ENCODE measurements at regions not wholly inside any gene's neighbourhood (a gene's known extent, or its start where the extent isn't known, plus 50 kb on each side); places are given as distances from the start of the nearest gene placed in this dataset.

DNA sequence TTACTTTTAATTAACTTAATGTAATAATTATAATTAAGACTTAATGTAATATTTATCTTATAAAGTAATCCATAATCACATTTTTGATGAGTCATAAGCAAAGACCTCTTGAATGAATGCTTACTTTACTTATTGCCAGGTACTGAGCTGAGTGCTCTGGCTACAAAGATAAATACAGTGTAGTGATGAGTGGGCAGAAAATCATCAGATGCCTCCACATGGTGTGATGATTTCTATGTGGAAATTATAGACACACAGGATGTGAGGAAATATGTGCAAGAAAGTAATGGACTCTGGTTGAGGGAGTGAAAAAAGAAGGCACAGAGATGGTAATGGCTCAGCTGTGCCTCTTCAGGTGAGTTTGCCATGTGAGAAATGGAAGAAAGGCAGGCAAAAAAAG lies 422.6 kb upstream of the CD180 start:
- no peak for TF ChIP-seq JUN (IDR thresholded peaks at IDR 0.05; ENCODE audit: borderline replicate concordance, insufficient read depth, insufficient read length, low read depth)
- TF ChIP-seq, protein P1, sequence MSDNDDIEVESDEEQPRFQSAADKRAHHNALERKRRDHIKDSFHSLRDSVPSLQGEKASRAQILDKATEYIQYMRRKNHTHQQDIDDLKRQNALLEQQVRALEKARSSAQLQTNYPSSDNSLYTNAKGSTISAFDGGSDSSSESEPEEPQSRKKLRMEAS (IDR thresholded peaks at IDR 0.05; ENCODE audit: insufficient read depth, insufficient read length) = no peak
- no peak for TF ChIP-seq POLR2A (IDR thresholded peaks at IDR 0.05; ENCODE audit: low read depth, low read length)
- no peak for TF ChIP-seq EZH2 (IDR thresholded peaks at IDR 0.05; ENCODE audit: borderline replicate concordance, low read depth, low read length, severe bottlenecking)
- no peak for TF ChIP-seq GATA2 (IDR thresholded peaks at IDR 0.05; ENCODE audit: insufficient read depth, insufficient read length, low read depth, low read length)
- no peak overlapping the region for H3K27ac ChIP-seq (ENCODE audit: insufficient read depth, low read depth, low read length)
- H3K4me1 ChIP-seq (ENCODE audit: control insufficient read depth, extremely low read depth, insufficient read depth, low read length) = no peaks in the 10 kb centered on the region
- ChIA-PET CTCF (no interaction called here), POLR2A (no interaction called here)
- H3K9ac ChIP-seq (replicated peaks; ENCODE audit: extremely low read depth, insufficient read depth, low read length) = no peak overlapping the region
- H4K20me1 ChIP-seq (replicated peaks; ENCODE audit: control insufficient read depth, extremely low read depth, insufficient read depth, low read length) = no peaks in the 10 kb centered on the region
- H3K27me3 ChIP-seq (ENCODE audit: control insufficient read depth in 2 of 2, insufficient read depth in 2 of 2, low read length in 2 of 2) = no peaks in the 10 kb centered on the region
- DNase-seq (ENCODE audit: low read depth, low spot score) = no peak
- H3K9me1 ChIP-seq (replicated peaks; ENCODE audit: control insufficient read depth, extremely low read depth, insufficient read depth, low read length) = no peaks in the 10 kb centered on the region
- intact Hi-C loops (cut with micrococcal nuclease) (no loop called here), dilution Hi-C loops (cut with MboI; ENCODE audit: extremely low pct_ligation_motif_present, low sequenced_read_pairs) (no loop called here)
- BruUV-seq (replicated peaks) = no TSS peak
- no peaks in the 10 kb centered on the region for H3K36me3 ChIP-seq (ENCODE audit: control insufficient read depth in 2 of 2, extremely low read depth in 1 of 2, insufficient read depth in 2 of 2, low read length in 2 of 2)
- no peak overlapping the region for H3K4me3 ChIP-seq (replicated peaks in 1 of 3; ENCODE audit: insufficient read depth in 1 of 3, low read depth in 1 of 3, low read length in 3 of 3)
- H2AFZ ChIP-seq (ENCODE audit: low read depth, low read length) = no peak overlapping the region
- no peak overlapping the region for H3K4me2 ChIP-seq (ENCODE audit: insufficient read depth, low read length)
- H3K79me2 ChIP-seq (ENCODE audit: control insufficient read depth, insufficient read depth, low read length) = no peaks in the 10 kb centered on the region
- FAIRE-seq = no peak
- H3K9me3 ChIP-seq (replicated peaks; ENCODE audit: control insufficient read depth, insufficient read depth, low read length) = no peaks in the 10 kb centered on the region

DNA sequence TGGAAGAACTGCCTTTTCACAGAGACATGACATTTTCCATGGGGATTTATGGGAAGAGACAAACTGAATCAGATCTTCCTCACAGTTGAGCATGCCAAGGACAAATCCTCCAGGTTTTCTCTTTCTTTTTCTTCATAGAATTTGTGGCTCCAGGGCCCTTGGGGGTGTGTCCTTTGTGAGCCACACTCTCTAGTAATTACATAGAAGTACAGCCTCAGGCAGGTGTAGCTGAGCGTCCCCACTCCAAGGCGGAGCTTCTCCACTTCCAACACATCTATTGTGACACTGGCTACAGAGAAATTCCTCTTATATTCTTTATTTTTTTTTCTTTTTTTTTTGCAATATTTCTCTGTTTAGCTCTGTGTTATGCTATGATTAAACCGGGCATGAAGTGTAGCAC lies 420.5 kb upstream of the CD180 start:
- Histone ChIP-seq H3K9ac (replicated peaks; ENCODE audit: extremely low read depth, insufficient read depth, low read length) (no peak overlapping the region), H3K79me2 (ENCODE audit: control insufficient read depth, insufficient read depth, low read length) (no peaks in the 10 kb centered on the region), H3K27me3 (ENCODE audit: control insufficient read depth in 2 of 2, insufficient read depth in 2 of 2, low read length in 2 of 2) (no peaks in the 10 kb centered on the region), H4K20me1 (replicated peaks; ENCODE audit: control insufficient read depth, extremely low read depth, insufficient read depth, low read length) (no peaks in the 10 kb centered on the region), H3K4me3 (replicated peaks in 1 of 3; ENCODE audit: insufficient read depth in 1 of 3, low read depth in 1 of 3, low read length in 3 of 3) (no peak overlapping the region), H3K27ac (ENCODE audit: insufficient read depth, low read depth, low read length) (no peak overlapping the region), H2AFZ (ENCODE audit: low read depth, low read length) (no peak overlapping the region), H3K4me1 (ENCODE audit: control insufficient read depth, extremely low read depth, insufficient read depth, low read length) (no peaks in the 10 kb centered on the region), H3K4me2 (ENCODE audit: insufficient read depth, low read length) (no peak overlapping the region), H3K36me3 (ENCODE audit: control insufficient read depth in 2 of 2, extremely low read depth in 1 of 2, insufficient read depth in 2 of 2, low read length in 2 of 2) (no peaks in the 10 kb centered on the region), H3K9me3 (replicated peaks; ENCODE audit: control insufficient read depth, insufficient read depth, low read length) (no peaks in the 10 kb centered on the region), H3K9me1 (replicated peaks; ENCODE audit: control insufficient read depth, extremely low read depth, insufficient read depth, low read length) (no peaks in the 10 kb centered on the region)
- dilution Hi-C loops (cut with MboI; ENCODE audit: extremely low pct_ligation_motif_present, low sequenced_read_pairs) = no loop called here
- TF ChIP-seq MYC (IDR thresholded peaks at IDR 0.05; ENCODE audit: low read depth, low read length) (no peak), JUN (IDR thresholded peaks at IDR 0.05; ENCODE audit: borderline replicate concordance, insufficient read depth, insufficient read length, low read depth) (no peak), EZH2 (IDR thresholded peaks at IDR 0.05; ENCODE audit: borderline replicate concordance, low read depth, low read length, severe bottlenecking) (no peak), POLR2AphosphoS5 (IDR thresholded peaks at IDR 0.05; ENCODE audit: insufficient read depth, low read depth, low read length) (no peak), GATA2 (IDR thresholded peaks at IDR 0.05; ENCODE audit: insufficient read depth, insufficient read length, low read depth, low read length) (no peak), FOS (IDR thresholded peaks at IDR 0.05; ENCODE audit: borderline replicate concordance, insufficient read depth, low read length) (no peak), POLR2A (IDR thresholded peaks at IDR 0.05; ENCODE audit: low read depth, low read length) (no peak)
- TF ChIP-seq, protein P2, sequence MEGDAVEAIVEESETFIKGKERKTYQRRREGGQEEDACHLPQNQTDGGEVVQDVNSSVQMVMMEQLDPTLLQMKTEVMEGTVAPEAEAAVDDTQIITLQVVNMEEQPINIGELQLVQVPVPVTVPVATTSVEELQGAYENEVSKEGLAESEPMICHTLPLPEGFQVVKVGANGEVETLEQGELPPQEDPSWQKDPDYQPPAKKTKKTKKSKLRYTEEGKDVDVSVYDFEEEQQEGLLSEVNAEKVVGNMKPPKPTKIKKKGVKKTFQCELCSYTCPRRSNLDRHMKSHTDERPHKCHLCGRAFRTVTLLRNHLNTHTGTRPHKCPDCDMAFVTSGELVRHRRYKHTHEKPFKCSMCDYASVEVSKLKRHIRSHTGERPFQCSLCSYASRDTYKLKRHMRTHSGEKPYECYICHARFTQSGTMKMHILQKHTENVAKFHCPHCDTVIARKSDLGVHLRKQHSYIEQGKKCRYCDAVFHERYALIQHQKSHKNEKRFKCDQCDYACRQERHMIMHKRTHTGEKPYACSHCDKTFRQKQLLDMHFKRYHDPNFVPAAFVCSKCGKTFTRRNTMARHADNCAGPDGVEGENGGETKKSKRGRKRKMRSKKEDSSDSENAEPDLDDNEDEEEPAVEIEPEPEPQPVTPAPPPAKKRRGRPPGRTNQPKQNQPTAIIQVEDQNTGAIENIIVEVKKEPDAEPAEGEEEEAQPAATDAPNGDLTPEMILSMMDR (IDR thresholded peaks at IDR 0.05; ENCODE audit: extremely low read depth in 1 of 2, insufficient read depth in 1 of 2, low read depth in 1 of 2, low read length in 2 of 2) = no peak
- TF ChIP-seq, protein P1 (IDR thresholded peaks at IDR 0.05; ENCODE audit: insufficient read depth, insufficient read length) = no peak
- ChIA-PET POLR2A (interaction anchor here (0.6 kb wide), 1 partner anchor 410 kb away, joined by 4 read pairs; no protein-coding TSS in a partner anchor), CTCF (no interaction called here)
- intact Hi-C loops (cut with micrococcal nuclease) = no loop called here
- DNase-seq (ENCODE audit: low read depth, low spot score) (no peak), FAIRE-seq (no peak)
- BruUV-seq (replicated peaks) = no TSS peak

All from endothelial cell of umbilical vein (primary cell).